ENCODE measurements at regions not wholly inside any gene's neighbourhood (a gene's known extent, or its start where the extent isn't known, plus 50 kb on each side); places are given as distances from the start of the nearest gene placed in this dataset.

DNA sequence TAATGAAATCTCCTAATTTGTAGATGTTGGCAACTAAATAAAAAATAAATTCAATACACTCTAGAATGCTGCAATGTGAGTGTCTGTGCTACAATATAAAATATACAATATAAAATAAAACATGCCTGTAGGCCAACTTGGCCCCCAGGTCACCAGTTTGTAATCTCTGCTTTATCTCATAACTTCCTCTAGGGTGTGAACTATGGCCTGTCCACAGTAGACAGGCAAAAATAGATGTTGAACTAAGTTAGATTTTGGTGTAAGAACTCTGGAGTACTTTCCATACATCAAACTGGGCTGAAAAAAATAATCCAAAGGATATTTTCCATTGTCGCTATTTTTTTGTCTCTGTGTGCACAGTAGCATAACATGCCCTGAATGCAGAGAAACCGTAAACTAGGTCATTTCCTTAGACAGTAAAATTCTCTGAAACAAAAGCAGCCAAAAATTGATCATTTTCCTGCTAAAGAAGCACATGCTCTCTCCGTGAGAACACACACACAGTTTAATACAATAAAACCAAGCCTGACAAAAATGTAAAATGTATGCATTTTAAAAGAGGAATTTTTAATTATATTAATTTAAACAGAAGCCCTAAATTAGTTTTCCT, 98.5 kb upstream of the ZFP64 start:
- ATAC-seq (ENCODE audit: poor library complexity): no peak
- DNase-seq: no peak
- intact Hi-C loops (cut with DNase I): no loop called here

DNA sequence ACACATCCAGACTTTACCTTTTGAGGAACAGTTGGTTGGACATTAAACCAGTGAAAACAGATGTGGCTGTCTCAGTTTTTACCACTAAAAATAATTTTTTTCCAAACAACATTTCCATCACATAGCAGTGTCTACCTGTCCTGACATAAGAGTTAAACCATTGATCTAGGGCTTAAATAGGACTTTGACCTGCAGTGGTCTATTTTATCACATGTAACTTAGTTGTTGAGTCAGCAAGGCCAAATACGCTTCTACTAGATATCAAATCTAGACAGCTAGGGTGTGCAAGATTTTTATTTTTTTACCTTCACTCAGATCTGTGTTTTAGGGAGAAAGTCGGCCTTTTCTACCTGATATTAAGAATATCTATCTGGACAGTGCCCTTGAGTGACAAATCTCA, 88.8 kb upstream of the ZFP64 start:
- ATAC-seq (ENCODE audit: poor library complexity): no peak
- intact Hi-C loops (cut with DNase I): no loop called here

DNA sequence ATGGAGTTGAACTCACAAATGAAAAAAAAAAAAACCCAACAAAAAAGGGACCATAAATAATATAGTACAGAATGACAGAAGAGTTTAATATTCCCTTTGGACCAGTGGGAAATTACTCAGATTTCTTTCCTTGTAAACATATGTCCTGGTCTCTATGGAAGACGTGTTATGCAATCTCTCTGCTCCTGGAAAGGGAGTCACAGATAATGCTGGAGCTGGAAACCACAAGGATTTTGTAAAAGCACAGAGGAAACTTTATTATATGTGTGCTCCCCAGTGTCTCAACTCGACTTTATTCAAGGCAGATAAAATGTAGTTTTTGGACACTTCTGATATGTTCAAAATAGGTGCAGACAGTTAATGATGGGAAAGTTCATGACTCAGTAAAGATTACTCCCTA, 88.1 kb upstream of the ZFP64 start:
- DNase-seq (no peak), ATAC-seq (ENCODE audit: poor library complexity) (no peak)
- intact Hi-C loops (cut with DNase I): no loop called here

More for the DNA sequence above, 88.8 kb upstream of the ZFP64 start:
- no peak for DNase-seq

DNA sequence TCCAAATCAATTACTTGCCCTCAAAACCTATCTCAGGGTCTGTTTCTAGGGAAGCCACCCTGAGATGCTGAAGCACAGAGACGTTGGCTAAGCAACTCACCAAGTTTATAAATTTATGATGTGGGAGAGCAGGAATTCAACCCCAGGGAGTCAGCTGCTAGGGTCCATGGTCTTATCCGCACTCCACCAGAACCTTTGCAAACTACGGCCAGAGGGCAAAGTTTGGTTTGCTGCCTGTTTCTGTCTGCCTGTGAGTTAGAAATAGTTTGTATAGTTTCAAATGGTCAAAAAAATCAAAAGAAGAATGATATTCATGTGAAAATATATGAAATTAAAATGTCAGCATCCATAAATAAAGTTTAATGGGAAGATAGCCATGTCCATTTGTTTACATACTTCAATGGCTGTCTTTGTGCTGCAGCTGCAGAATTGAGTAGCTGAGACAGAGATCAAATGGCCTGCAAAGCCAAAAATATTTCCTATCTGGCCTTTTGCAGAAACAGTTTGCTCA, 83.7 kb upstream of the ZFP64 start:
- intact Hi-C loops (cut with DNase I): no loop called here
- ATAC-seq (ENCODE audit: poor library complexity): no peak

DNA sequence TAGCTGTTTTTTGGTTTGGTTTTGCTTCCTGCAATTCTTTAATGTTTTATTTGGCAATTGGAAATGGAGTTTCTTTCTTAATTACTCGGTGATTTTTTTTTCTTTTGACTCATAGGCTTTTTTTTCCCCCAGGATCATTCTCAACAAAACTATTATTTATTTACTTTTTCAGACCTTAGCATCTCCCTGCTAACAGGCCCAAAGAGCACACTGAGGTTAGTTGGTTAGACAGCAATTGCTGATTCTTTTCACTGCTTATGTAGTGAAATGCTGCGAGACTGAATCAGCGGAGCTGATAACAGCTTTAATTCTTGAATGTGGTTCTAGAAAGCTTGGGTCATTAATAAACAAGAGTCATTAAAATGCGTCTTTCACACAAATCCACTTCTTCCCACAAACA, 79.1 kb upstream of the ZFP64 start:
- intact Hi-C loops (cut with DNase I): no loop called here
- ATAC-seq (ENCODE audit: poor library complexity): no peak
- no peak for DNase-seq

More for the DNA sequence above, 83.7 kb upstream of the ZFP64 start:
- no peak for DNase-seq

DNA sequence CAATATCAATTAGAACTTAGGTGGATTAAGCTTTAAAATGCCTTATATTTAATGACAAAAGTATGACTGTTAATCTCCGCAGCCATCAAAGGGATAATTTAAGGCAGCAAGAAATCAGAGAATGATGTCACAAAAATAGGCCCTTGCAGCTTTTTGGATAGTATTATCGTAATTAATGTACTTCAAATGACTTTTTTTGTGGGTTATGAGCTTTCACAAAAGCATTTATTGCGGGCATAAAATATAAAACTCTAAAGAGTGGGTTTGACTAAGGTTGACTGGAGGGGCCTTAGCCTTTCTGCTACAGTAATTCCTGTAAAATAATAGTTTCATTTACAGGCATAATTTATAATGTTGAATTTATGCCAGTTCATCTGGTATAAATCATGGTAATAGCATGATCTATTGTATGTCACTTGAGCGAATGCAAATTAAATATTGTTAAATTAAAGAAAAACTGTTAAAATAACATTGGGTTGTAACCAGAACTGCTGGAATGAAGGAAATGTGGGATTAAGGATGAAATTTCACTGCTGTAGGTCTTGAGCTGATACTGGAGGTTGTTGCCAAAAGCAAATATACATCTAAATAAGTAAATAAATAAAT, 78.5 kb upstream of the ZFP64 start:
- no peak for ATAC-seq (ENCODE audit: poor library complexity)
- no peak for DNase-seq
- intact Hi-C loops (cut with DNase I): no loop called here

DNA sequence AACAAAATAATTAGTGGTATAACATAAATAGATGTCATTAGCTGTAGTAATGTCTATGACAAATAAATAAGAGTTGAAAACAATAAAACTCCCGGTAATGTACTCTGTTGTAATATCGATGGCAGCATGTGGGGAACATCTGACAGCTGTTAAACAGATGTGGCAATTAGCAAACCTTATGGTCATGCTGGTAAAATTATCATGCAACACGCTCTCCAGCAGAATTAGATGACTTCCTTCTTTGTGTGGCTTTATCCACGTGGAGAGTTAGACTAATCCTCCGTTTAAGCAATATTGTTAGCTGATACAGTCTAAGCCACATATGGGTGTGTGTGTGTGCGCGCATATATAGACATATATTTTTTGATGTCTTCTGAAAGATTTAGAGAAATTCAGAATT, 77.7 kb upstream of the ZFP64 start:
- DNase-seq: no peak
- ATAC-seq (ENCODE audit: poor library complexity): peak; percentile 46
- intact Hi-C loops (cut with DNase I): no loop called here

DNA sequence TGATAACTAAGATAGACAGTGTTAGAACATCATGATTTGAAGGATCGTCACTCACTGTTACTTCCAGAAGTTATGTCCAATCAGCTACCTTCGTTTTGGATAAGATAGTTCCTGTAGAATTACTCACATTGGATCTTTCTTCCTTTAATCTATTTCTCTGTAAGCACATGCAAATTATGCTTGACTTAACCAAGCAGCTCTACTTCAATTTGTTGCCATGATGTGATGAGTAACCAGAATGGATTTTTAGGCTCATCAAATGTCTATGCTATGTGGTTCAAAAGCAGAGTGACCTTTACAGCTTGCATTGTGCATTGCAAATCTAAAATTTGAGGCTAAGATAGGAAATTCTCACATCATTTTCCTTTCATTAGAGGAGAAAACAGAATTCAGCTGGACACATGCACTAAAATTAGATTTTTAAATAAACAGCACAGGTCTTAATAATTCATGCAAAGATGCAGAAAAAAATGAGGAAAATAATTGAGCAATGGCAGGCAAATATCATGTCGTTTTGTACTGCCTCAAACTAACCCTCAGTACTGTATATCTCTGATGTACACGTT, 76.7 kb upstream of the ZFP64 start:
- intact Hi-C loops (cut with DNase I): no loop called here
- no peak for DNase-seq
- no peak for ATAC-seq (ENCODE audit: poor library complexity)

DNA sequence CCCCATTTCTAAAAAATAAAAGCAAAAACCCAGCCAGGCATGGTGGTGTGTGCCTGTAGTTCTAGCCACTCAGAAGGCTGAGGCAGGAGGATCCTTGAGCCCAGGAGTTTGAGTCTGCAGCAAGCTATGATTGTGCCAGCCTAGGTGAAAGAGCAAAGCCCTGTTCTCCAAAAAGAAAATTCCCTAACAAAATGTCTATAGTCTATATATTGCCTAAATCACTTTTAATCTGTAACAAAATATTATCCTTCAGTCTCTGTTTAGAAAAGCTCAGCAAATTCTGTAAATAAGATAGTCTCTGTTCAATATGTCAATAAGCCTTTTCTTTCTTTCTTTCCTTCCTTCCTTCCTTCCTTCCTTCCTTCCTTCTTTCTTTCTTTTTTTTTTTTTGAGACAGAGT, 75.8 kb upstream of the ZFP64 start:
- DNase-seq: no peak
- intact Hi-C loops (cut with DNase I): no loop called here
- no peak for ATAC-seq (ENCODE audit: poor library complexity)

DNA sequence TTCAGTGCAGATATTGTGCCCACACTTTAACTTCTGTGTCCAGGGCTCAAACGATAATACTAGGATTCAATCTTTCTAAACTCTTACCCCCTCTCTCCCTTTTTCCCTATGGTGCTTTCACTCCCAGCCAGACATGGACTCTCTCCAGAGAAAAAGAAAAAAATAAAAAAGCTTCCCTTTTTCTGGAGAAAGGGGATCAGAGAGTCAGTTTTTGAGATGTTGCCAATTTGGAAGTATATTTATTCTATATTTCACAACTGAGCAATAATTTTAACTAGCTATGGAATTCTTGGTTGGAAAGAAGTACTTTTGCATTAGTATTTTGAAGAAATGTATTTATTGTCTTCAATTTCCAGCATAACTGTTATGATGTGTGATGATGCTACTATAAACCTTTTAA, 72.2 kb upstream of the ZFP64 start:
- intact Hi-C loops (cut with DNase I): no loop called here
- no peak for DNase-seq
- ATAC-seq (ENCODE audit: poor library complexity): no peak

DNA sequence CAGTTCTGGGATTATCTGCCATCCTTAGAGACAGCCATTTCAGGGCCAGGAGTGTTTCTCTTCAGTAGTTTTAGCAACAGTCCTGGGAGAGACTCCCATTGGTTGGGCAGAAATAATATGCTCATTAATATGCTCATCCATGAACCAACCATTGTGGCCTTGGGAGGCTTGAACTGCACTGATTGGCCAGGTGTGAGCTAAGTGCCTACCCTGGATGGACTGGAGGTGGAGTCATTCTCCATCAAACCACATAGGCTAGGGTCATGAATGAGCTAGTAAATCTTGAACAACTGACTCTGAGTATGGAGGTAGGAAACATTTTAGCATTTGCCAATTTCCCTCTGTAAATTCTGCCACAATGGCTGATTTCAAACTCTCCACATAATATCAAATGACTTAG, 70.2 kb upstream of the ZFP64 start:
- intact Hi-C loops (cut with DNase I): no loop called here
- ATAC-seq (ENCODE audit: poor library complexity) (no peak), DNase-seq (no peak)

DNA sequence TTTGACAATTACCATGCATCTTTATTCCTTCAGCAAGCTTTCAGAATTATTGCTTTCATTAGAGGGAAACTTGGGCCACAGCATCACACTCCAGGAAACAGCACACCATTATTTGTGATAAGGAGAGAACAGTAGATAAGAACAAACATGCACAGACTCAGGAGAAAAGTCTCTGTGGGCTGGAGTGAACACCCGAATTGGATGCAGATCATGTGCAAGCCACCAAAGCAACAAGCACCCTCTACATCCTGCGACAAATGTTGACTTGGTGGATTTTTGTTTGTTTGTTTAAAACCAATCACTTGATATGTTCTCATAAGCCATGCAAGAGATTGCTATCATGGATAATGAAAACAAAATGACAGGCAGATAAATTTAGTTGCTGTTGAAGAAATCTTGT, 67.7 kb upstream of the ZFP64 start:
- no peak for DNase-seq
- no peak for ATAC-seq (ENCODE audit: poor library complexity)
- intact Hi-C loops (cut with DNase I): no loop called here

DNA sequence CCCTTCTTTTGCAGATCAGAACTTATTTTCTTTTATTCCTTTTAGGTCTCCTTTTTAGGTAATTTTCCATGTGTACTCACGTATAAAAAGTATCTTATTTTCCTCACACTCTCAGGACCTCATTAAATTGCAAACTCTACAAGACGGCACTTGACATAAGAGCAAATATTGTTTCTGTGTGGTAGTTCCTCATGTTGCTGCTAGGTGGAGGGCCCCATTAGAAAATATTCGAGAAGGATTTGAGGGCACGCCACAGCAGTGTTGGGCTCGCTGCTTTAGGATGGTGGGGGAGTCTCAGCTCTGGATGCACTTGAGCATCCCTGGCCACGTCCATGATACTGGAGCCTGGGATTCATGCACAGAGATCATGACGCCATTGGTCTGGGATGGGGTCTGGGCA, 64.9 kb upstream of the ZFP64 start:
- intact Hi-C loops (cut with DNase I): no loop called here
- no peak for ATAC-seq (ENCODE audit: poor library complexity)
- DNase-seq: no peak

DNA sequence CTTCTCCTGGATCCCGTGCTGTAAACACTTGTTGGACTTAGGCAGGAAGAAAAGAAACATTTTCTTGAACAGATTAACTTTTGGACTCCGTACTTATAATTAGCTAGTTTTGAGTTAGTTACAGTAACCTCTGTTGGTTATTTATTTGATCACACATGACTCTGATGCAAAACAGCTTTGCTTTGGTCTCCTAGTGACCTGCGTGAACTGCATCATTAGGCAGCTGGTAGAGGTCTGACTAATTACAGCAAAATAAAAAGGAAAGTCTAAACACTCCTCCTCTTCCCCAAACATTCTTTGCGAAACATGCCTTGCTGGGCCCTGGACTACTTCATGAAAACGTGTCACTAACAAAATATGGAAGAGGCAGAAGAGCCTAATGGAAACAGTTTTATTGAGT, 61.1 kb upstream of the ZFP64 start:
- no peak for ATAC-seq (ENCODE audit: poor library complexity)
- DNase-seq: no peak
- intact Hi-C loops (cut with DNase I): no loop called here

DNA sequence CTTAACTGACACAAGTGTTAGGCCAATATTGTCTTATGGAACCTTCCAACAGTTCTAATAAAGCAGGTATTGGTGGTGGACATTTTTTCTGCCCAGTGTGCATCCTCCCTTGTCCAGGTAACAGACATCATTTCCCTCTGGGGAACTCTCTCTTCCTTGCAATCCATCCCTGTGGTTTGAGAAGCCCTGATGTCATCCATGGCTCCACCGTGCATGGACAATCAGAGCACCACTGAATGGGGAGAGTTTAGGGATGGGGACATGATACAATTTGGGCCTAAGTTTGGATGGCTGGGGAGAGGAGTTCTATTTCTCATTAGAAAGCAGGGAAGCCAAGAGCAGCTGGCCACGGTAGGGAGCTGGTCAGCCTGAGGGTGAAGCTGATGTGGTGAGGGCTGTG, 60.2 kb upstream of the ZFP64 start:
- ATAC-seq (ENCODE audit: poor library complexity): no peak
- DNase-seq: no peak
- intact Hi-C loops (cut with DNase I): no loop called here

DNA sequence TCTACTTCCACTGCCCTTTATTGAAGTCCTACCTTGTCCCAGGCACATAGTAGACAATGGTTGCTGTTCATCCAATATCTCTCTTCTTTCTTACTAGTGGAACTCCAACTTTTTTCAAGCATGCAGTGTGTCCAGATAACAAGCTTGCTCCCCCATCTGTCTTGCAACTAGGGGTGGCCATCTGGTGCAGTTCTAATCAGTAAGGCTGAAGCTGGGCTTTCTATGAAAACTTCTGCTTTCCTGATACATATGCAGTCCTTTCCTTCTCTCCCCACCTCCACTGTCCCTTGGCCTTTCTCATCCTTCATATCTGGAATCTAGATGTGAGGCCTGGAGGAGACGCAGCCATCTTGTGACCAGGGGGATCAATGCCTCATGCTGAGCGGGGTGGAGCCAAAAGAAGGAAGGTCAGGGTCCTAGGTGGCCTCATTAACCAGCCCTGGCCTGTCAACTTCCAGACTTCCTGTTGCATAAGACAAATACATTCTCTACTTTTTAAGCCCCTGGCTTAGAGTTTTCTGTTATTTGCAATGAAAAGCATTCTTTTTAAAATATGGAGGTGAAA, 59.6 kb upstream of the ZFP64 start:
- no peak for ATAC-seq (ENCODE audit: poor library complexity)
- intact Hi-C loops (cut with DNase I): no loop called here
- no peak for DNase-seq

DNA sequence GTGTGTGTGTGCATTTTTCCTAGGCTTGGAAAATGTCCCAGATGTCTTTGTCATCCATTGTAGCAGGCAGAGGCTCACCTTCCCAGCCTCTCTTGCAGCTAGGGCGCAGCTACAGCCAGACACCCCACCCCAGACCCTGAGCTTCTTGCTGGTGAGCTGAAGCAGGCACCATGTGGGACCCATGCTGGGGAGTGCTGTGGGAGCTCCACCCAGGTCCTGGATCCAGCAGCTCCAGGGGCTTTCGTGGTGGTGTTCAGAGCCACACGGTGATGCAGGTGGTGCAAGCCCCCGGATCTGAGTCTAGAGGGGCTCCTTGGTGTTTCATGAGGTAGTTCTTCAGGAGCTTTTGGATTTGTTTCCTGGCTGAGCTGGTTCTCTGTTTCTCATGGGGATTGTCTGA, 56.0 kb upstream of the ZFP64 start:
- DNase-seq (no peak), ATAC-seq (ENCODE audit: poor library complexity) (no peak)
- intact Hi-C loops (cut with DNase I): loop anchor here (10.0 kb wide), 1 partner anchor 1297 kb away; no protein-coding TSS in a partner anchor

DNA sequence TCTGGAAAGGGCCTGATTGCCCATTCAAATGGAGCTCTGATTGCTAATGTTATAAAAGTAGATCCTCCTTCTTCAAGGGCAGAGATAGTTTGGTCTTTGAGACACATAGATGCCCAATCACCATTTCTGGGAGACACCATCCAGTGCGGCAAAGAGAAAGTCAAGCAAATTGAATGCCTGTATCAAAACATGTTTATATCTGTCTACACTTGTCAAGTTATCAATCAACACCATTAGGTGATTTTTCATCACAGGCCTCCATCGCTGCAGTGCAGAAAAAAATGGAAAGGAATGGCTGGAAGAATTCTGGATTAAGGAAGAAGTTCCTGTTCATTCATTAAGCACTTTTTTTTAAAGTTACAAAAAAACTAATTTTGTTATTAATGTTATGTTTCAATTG, 54.8 kb upstream of the ZFP64 start:
- intact Hi-C loops (cut with DNase I): loop anchor here (10.0 kb wide), 1 partner anchor 1298 kb away; no protein-coding TSS in a partner anchor
- no peak for DNase-seq
- ATAC-seq (ENCODE audit: poor library complexity): no peak

DNA sequence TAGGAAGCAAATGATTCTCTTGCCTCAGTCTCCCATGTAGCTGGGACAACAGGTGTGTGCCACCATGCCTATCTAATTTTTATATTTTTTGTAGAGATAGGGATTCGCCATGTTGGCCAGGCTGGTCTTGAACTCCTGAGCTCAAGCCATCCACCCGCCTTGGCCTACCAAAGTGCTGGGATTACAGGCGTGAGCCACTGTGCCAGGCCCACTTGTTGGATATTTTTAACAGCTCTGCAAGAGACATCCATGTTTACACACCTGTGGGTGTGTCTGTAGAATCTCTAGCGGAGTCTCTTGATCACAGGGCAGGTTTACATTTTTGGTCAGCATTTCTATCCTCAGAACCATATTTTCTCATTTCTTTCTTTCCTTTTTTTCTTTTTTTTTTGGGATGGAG, 53.1 kb upstream of the ZFP64 start:
- ATAC-seq (ENCODE audit: poor library complexity) (no peak), DNase-seq (no peak)
- intact Hi-C loops (cut with DNase I): loop anchor here (10.0 kb wide), 1 partner anchor 1300 kb away; no protein-coding TSS in a partner anchor
